GM19238 (cell line): ENCODE measurements at regions not wholly inside any gene's neighbourhood (a gene's known extent, or its start where the extent isn't known, plus 50 kb on each side); places are given as distances from the start of the nearest gene placed in this dataset.
"Not testable (repeated sequence)": the region's sequence is repeated elsewhere in the genome, so short reads cannot be mapped to it uniquely, and the experiment has no call there.

Experiments used
- DNase-seq: peaks from one replicate; pipeline ENCODE4 v3.0.0; 2011; ENCODE audit warnings: low spot score; ENCODE audit not compliant: insufficient read length

- DNase-seq = no peak
These were observed 136.9 kb upstream of the FBXO11 start for GRCh38 chr2:48043131-48043700.

GRCh38 chr2:48043746-48044145, 137.4 kb upstream of the FBXO11 start:
- no peak for DNase-seq

GRCh38 chr2:48045613-48046012, 139.3 kb upstream of the FBXO11 start:
- no peak for DNase-seq

GRCh38 chr2:48048476-48049171, 142.3 kb upstream of the FBXO11 start:
- DNase-seq = no peak

GRCh38 chr2:48049371-48049770, 143.1 kb upstream of the FBXO11 start:
- no peak for DNase-seq

- DNase-seq = no peak
These were observed 144.4 kb upstream of the FBXO11 start for GRCh38 chr2:48050711-48051110.

GRCh38 chr2:48059975-48060374, 153.7 kb upstream of the FBXO11 start:
- DNase-seq = no peak

- not testable (repeated sequence) for DNase-seq
These were observed 155.4 kb upstream of the FBXO11 start for GRCh38 chr2:48061656-48062055.

- no peak for DNase-seq
These were observed 158.8 kb upstream of the FBXO11 start for GRCh38 chr2:48065096-48065495.

GRCh38 chr2:48066000-48066399, 159.7 kb upstream of the FBXO11 start:
- DNase-seq = no peak

GRCh38 chr2:48069769-48070168, 163.5 kb upstream of the FBXO11 start:
- no peak for DNase-seq

GRCh38 chr2:48070415-48070814, 164.1 kb upstream of the FBXO11 start:
- DNase-seq = no peak

GRCh38 chr2:48072583-48072982, 166.3 kb upstream of the FBXO11 start:
- DNase-seq = no peak

- no peak for DNase-seq
These were observed 169.3 kb upstream of the FBXO11 start for GRCh38 chr2:48075631-48076030.

- DNase-seq = no peak
These were observed 174.4 kb upstream of the FBXO11 start for GRCh38 chr2:48080534-48081316.

- no peak for DNase-seq
These were observed 175.0 kb upstream of the FBXO11 start for GRCh38 chr2:48081317-48081628.

- no peak for DNase-seq
These were observed 179.6 kb upstream of the FBXO11 start for GRCh38 chr2:48085888-48086287.

GRCh38 chr2:48088994-48089393, 182.7 kb upstream of the FBXO11 start:
- no peak for DNase-seq

GRCh38 chr2:48089644-48090043, 183.3 kb upstream of the FBXO11 start:
- DNase-seq = no peak

GRCh38 chr2:48092846-48093803, 186.8 kb upstream of the FBXO11 start:
- DNase-seq = no peak

GRCh38 chr2:48096765-48097164, 190.5 kb upstream of the FBXO11 start:
- not testable (repeated sequence) for DNase-seq

GRCh38 chr2:48098539-48098938, 192.2 kb upstream of the FBXO11 start:
- no peak for DNase-seq
